ENCODE measurements at regions not wholly inside any gene's neighbourhood (a gene's known extent, or its start where the extent isn't known, plus 50 kb on each side); places are given as distances from the start of the nearest gene placed in this dataset.
A peak's percentile ranks its signal among the peaks of the same experiment; 100 is the strongest.

- ATAC-seq: no peak
- no peak overlapping the region for H3K27ac ChIP-seq (ENCODE audit: low read length)
- no peaks in the 10 kb centered on the region for H3K4me1 ChIP-seq (ENCODE audit: control insufficient read depth, insufficient read depth, low read length)
- no peaks in the 10 kb centered on the region for H3K9me3 ChIP-seq (ENCODE audit: control insufficient read depth, low read length)
- WGBS: 85% methylated on average over 1 of the region's 1 CpG
- no peak overlapping the region for H3K4me3 ChIP-seq (ENCODE audit: low read length)
- no peak for DNase-seq
- no peaks in the 10 kb centered on the region for H3K27me3 ChIP-seq (ENCODE audit: control insufficient read depth, insufficient read depth)
- intact Hi-C loops (cut with DNase I): no loop called here
Measured at GRCh38 chr3:67737140-67737539, 82.7 kb upstream of the SUCLG2 start.

GRCh38 chr3:67733269-67733950, 79.0 kb upstream of the SUCLG2 start:
- intact Hi-C loops (cut with DNase I): no loop called here
- no peak for DNase-seq
- H3K9me3 ChIP-seq (ENCODE audit: control insufficient read depth, low read length): no peaks in the 10 kb centered on the region
- no peak for ATAC-seq
- no peak overlapping the region for H3K4me3 ChIP-seq (ENCODE audit: low read length)
- H3K27ac ChIP-seq (ENCODE audit: low read length): no peak overlapping the region
- H3K27me3 ChIP-seq (ENCODE audit: control insufficient read depth, insufficient read depth): no peaks in the 10 kb centered on the region
- H3K4me1 ChIP-seq (ENCODE audit: control insufficient read depth, insufficient read depth, low read length): no peaks in the 10 kb centered on the region
- 67% methylated on average over 3 of the region's 3 CpGs for WGBS

- Histone ChIP-seq H3K4me1 (ENCODE audit: control insufficient read depth, insufficient read depth, low read length) (no peaks in the 10 kb centered on the region), H3K9me3 (ENCODE audit: control insufficient read depth, low read length) (no peaks in the 10 kb centered on the region), H3K4me3 (ENCODE audit: low read length) (no peak overlapping the region), H3K27ac (ENCODE audit: low read length) (no peak overlapping the region), H3K27me3 (ENCODE audit: control insufficient read depth, insufficient read depth) (no peaks in the 10 kb centered on the region)
- ATAC-seq: no peak
- intact Hi-C loops (cut with DNase I): no loop called here
- DNase-seq: no peak
- WGBS: 72% methylated on average over 2 of the region's 2 CpGs
Measured at GRCh38 chr3:67724434-67724833, 70.0 kb upstream of the SUCLG2 start.

- ATAC-seq (no peak), DNase-seq (no peak)
- H3K9me3 ChIP-seq (ENCODE audit: control insufficient read depth, low read length): no peaks in the 10 kb centered on the region
- intact Hi-C loops (cut with DNase I): no loop called here
- H3K4me3 ChIP-seq (ENCODE audit: low read length): no peak overlapping the region
- 80% methylated on average over 1 of the region's 1 CpG for WGBS
- H3K27ac ChIP-seq (ENCODE audit: low read length): no peak overlapping the region
- no peaks in the 10 kb centered on the region for H3K4me1 ChIP-seq (ENCODE audit: control insufficient read depth, insufficient read depth, low read length)
- H3K27me3 ChIP-seq (ENCODE audit: control insufficient read depth, insufficient read depth): no peaks in the 10 kb centered on the region
Measured at GRCh38 chr3:67723863-67724262, 69.5 kb upstream of the SUCLG2 start.

- Histone ChIP-seq H3K27me3 (ENCODE audit: control insufficient read depth, insufficient read depth) (no peaks in the 10 kb centered on the region), H3K4me3 (ENCODE audit: low read length) (no peak overlapping the region), H3K27ac (ENCODE audit: low read length) (no peak overlapping the region), H3K4me1 (ENCODE audit: control insufficient read depth, insufficient read depth, low read length) (no peaks in the 10 kb centered on the region), H3K9me3 (ENCODE audit: control insufficient read depth, low read length) (no peaks in the 10 kb centered on the region)
- intact Hi-C loops (cut with DNase I): no loop called here
- DNase-seq (no peak), ATAC-seq (no peak)
- 84% methylated on average over 3 of the region's 3 CpGs for WGBS
Measured at GRCh38 chr3:67719333-67719732, 64.9 kb upstream of the SUCLG2 start.

- no peak for DNase-seq
- H3K4me1 ChIP-seq (ENCODE audit: control insufficient read depth, insufficient read depth, low read length): no peaks in the 10 kb centered on the region
- H3K9me3 ChIP-seq (ENCODE audit: control insufficient read depth, low read length): no peaks in the 10 kb centered on the region
- no peak overlapping the region for H3K4me3 ChIP-seq (ENCODE audit: low read length)
- WGBS: 65% methylated on average over 5 of the region's 5 CpGs
- H3K27ac ChIP-seq (ENCODE audit: low read length): no peak overlapping the region
- no peaks in the 10 kb centered on the region for H3K27me3 ChIP-seq (ENCODE audit: control insufficient read depth, insufficient read depth)
- peak in 1 of 2 donors; percentile 52 for ATAC-seq
- intact Hi-C loops (cut with DNase I): no loop called here
Measured at GRCh38 chr3:67715971-67716370, 61.6 kb upstream of the SUCLG2 start.

GRCh38 chr3:67713764-67714469, 59.5 kb upstream of the SUCLG2 start:
- Histone ChIP-seq H3K27me3 (ENCODE audit: control insufficient read depth, insufficient read depth) (no peaks in the 10 kb centered on the region), H3K27ac (ENCODE audit: low read length) (no peak overlapping the region), H3K4me1 (ENCODE audit: control insufficient read depth, insufficient read depth, low read length) (no peaks in the 10 kb centered on the region), H3K4me3 (ENCODE audit: low read length) (no peak overlapping the region), H3K9me3 (ENCODE audit: control insufficient read depth, low read length) (no peaks in the 10 kb centered on the region)
- WGBS: 62% methylated on average over 3 of the region's 3 CpGs
- no peak for ATAC-seq
- intact Hi-C loops (cut with DNase I): no loop called here
- DNase-seq: no peak

- H3K27me3 ChIP-seq (ENCODE audit: control insufficient read depth, insufficient read depth): no peaks in the 10 kb centered on the region
- no peak overlapping the region for H3K27ac ChIP-seq (ENCODE audit: low read length)
- no peak for DNase-seq
- H3K4me1 ChIP-seq (ENCODE audit: control insufficient read depth, insufficient read depth, low read length): no peaks in the 10 kb centered on the region
- ATAC-seq: no peak
- H3K9me3 ChIP-seq (ENCODE audit: control insufficient read depth, low read length): no peaks in the 10 kb centered on the region
- H3K4me3 ChIP-seq (ENCODE audit: low read length): no peak overlapping the region
- intact Hi-C loops (cut with DNase I): no loop called here
Measured at GRCh38 chr3:67712259-67712658, 57.8 kb upstream of the SUCLG2 start.

GRCh38 chr3:67710396-67710795, 56.0 kb upstream of the SUCLG2 start:
- Histone ChIP-seq H3K27me3 (ENCODE audit: control insufficient read depth, insufficient read depth) (no peaks in the 10 kb centered on the region), H3K27ac (ENCODE audit: low read length) (no peak overlapping the region), H3K4me3 (ENCODE audit: low read length) (no peak overlapping the region), H3K9me3 (ENCODE audit: control insufficient read depth, low read length) (no peaks in the 10 kb centered on the region), H3K4me1 (ENCODE audit: control insufficient read depth, insufficient read depth, low read length) (no peaks in the 10 kb centered on the region)
- no peak for DNase-seq
- no peak for ATAC-seq
- intact Hi-C loops (cut with DNase I): no loop called here

GRCh38 chr3:67706934-67707333, 52.5 kb upstream of the SUCLG2 start:
- H3K27me3 ChIP-seq (ENCODE audit: control insufficient read depth, insufficient read depth): no peaks in the 10 kb centered on the region
- H3K4me3 ChIP-seq (ENCODE audit: low read length): no peak overlapping the region
- no peaks in the 10 kb centered on the region for H3K4me1 ChIP-seq (ENCODE audit: control insufficient read depth, insufficient read depth, low read length)
- H3K9me3 ChIP-seq (ENCODE audit: control insufficient read depth, low read length): no peaks in the 10 kb centered on the region
- ATAC-seq (no peak), DNase-seq (no peak)
- no peak overlapping the region for H3K27ac ChIP-seq (ENCODE audit: low read length)
- intact Hi-C loops (cut with DNase I): no loop called here
- WGBS: 71% methylated on average over 4 of the region's 4 CpGs

- H3K27ac ChIP-seq (ENCODE audit: low read length): no peak overlapping the region
- DNase-seq (no peak), ATAC-seq (no peak)
- intact Hi-C loops (cut with DNase I): no loop called here
- no peaks in the 10 kb centered on the region for H3K27me3 ChIP-seq (ENCODE audit: control insufficient read depth, insufficient read depth)
- H3K4me1 ChIP-seq (ENCODE audit: control insufficient read depth, insufficient read depth, low read length): no peaks in the 10 kb centered on the region
- 79% methylated on average over 4 of the region's 4 CpGs for WGBS
- no peak overlapping the region for H3K4me3 ChIP-seq (ENCODE audit: low read length)
- H3K9me3 ChIP-seq (ENCODE audit: control insufficient read depth, low read length): no peaks in the 10 kb centered on the region
Measured at GRCh38 chr3:67704322-67704721, 49.9 kb upstream of the SUCLG2 start.

Data from right cardiac atrium (tissue), 5 donors.